GM18519 (cell line): ENCODE measurements at regions not wholly inside any gene's neighbourhood (a gene's known extent, or its start where the extent isn't known, plus 50 kb on each side); places are given as distances from the start of the nearest gene placed in this dataset.
"Not testable (repeated sequence)": the region's sequence is repeated elsewhere in the genome, so short reads cannot be mapped to it uniquely, and the experiment has no call there.

Experiments used
- ATAC-seq: cut with Tn5 transposase; IDR thresholded peaks from one replicate; pipeline ENCODE4 v1.9.1; 2021; ENCODE audit warnings: mild to moderate bottlenecking, moderate library complexity; ENCODE audit not compliant: unreplicated experiment, low FRiP score

GRCh38 chrX:26649534-26649933 is 433.6 kb downstream of the MAGEB5 start:
- no peak for ATAC-seq

GRCh38 chrX:26631385-26631784 is 415.4 kb downstream of the MAGEB5 start:
- ATAC-seq = no peak

- ATAC-seq = no peak
Measured at GRCh38 chrX:26613956-26614355, 398.0 kb downstream of the MAGEB5 start.

GRCh38 chrX:26606971-26607370 is 391.0 kb downstream of the MAGEB5 start:
- no peak for ATAC-seq

GRCh38 chrX:26597981-26598380 is 382.0 kb downstream of the MAGEB5 start:
- no peak for ATAC-seq

GRCh38 chrX:26590849-26591248 is 374.9 kb downstream of the MAGEB5 start:
- no peak for ATAC-seq

- no peak for ATAC-seq
Measured at GRCh38 chrX:26586570-26586969, 370.6 kb downstream of the MAGEB5 start.

- ATAC-seq = no peak
Measured at GRCh38 chrX:26581091-26581490, 365.1 kb downstream of the MAGEB5 start.

- no peak for ATAC-seq
Measured at GRCh38 chrX:26580021-26580420, 364.1 kb downstream of the MAGEB5 start.

- no peak for ATAC-seq
Measured at GRCh38 chrX:26574234-26574633, 358.3 kb downstream of the MAGEB5 start.

GRCh38 chrX:26562156-26562555 is 346.2 kb downstream of the MAGEB5 start:
- no peak for ATAC-seq

- no peak for ATAC-seq
Measured at GRCh38 chrX:26559855-26560254, 343.9 kb downstream of the MAGEB5 start.

- ATAC-seq = no peak
Measured at GRCh38 chrX:26558719-26559386, 342.9 kb downstream of the MAGEB5 start.

- no peak for ATAC-seq
Measured at GRCh38 chrX:26557691-26558321, 341.8 kb downstream of the MAGEB5 start.

- ATAC-seq = not testable (repeated sequence)
Measured at GRCh38 chrX:26525768-26526167, 309.8 kb downstream of the MAGEB5 start.

GRCh38 chrX:26522501-26522900 is 306.5 kb downstream of the MAGEB5 start:
- no peak for ATAC-seq

- ATAC-seq = no peak
Measured at GRCh38 chrX:26511589-26512363, 295.8 kb downstream of the MAGEB5 start.

- no peak for ATAC-seq
Measured at GRCh38 chrX:26470941-26471340, 255.0 kb downstream of the MAGEB5 start.

GRCh38 chrX:26466387-26466786 is 250.4 kb downstream of the MAGEB5 start:
- ATAC-seq = no peak

GRCh38 chrX:26445288-26445687 is 229.3 kb downstream of the MAGEB5 start:
- no peak for ATAC-seq

GRCh38 chrX:26444417-26444816 is 228.4 kb downstream of the MAGEB5 start:
- ATAC-seq = not testable (repeated sequence)

- no peak for ATAC-seq
Measured at GRCh38 chrX:26442340-26442739, 226.4 kb downstream of the MAGEB5 start.
